ENCODE measurements at regions not wholly inside any gene's neighbourhood (a gene's known extent, or its start where the extent isn't known, plus 50 kb on each side); places are given as distances from the start of the nearest gene placed in this dataset.

GRCh38 chr2:78068808-78069207 is 546.6 kb upstream of the LRRTM4 start:
- Histone ChIP-seq H3K4me2 (ENCODE audit: insufficient read depth, low read length) (no peak overlapping the region), H2AFZ (ENCODE audit: low read depth, low read length) (no peak overlapping the region), H3K79me2 (ENCODE audit: insufficient read depth, low read length) (no peaks in the 10 kb centered on the region), H3K27ac (ENCODE audit: low read length) (no peak overlapping the region), H3K9me3 (ENCODE audit: insufficient read depth, low read length, severe bottlenecking) (no peaks in the 10 kb centered on the region), H3K27me3 (ENCODE audit: insufficient read depth, low read length, poor library complexity) (no peaks in the 10 kb centered on the region), H3K4me3 (ENCODE audit: low read depth in 1 of 2, low read length in 2 of 2) (no peak overlapping the region), H3K9ac (ENCODE audit: low read depth, low read length) (no peak overlapping the region), H3K36me3 (ENCODE audit: insufficient read depth, low read length) (no peaks in the 10 kb centered on the region), H3K4me1 (ENCODE audit: insufficient read depth, low read length) (no peaks in the 10 kb centered on the region), H4K20me1 (ENCODE audit: insufficient read depth, low read length) (no peaks in the 10 kb centered on the region)
- no peak for ATAC-seq (ENCODE audit: insufficient read depth, low read depth)
- TF ChIP-seq EZH2 (IDR thresholded peaks at IDR 0.05; ENCODE audit: borderline replicate concordance, low read depth, low read length, severe bottlenecking) (no peak), CTCF (IDR thresholded peaks at IDR 0.05; ENCODE audit: borderline replicate concordance, extremely low read depth, low read length, poor library complexity, severe bottlenecking) (no peak)
- no peak for DNase-seq

- TF ChIP-seq CTCF (IDR thresholded peaks at IDR 0.05; ENCODE audit: borderline replicate concordance, extremely low read depth, low read length, poor library complexity, severe bottlenecking) (no peak), EZH2 (IDR thresholded peaks at IDR 0.05; ENCODE audit: borderline replicate concordance, low read depth, low read length, severe bottlenecking) (no peak)
- no peak overlapping the region for H3K27ac ChIP-seq (ENCODE audit: low read length)
- ATAC-seq (ENCODE audit: insufficient read depth, low read depth) (no peak), DNase-seq (no peak)
- no peak overlapping the region for H3K4me3 ChIP-seq (ENCODE audit: low read depth in 1 of 2, low read length in 2 of 2)
- no peaks in the 10 kb centered on the region for H4K20me1 ChIP-seq (ENCODE audit: insufficient read depth, low read length)
- H3K27me3 ChIP-seq (ENCODE audit: insufficient read depth, low read length, poor library complexity), result no peaks in the 10 kb centered on the region
- no peaks in the 10 kb centered on the region for H3K9me3 ChIP-seq (ENCODE audit: insufficient read depth, low read length, severe bottlenecking)
- no peaks in the 10 kb centered on the region for H3K79me2 ChIP-seq (ENCODE audit: insufficient read depth, low read length)
- H2AFZ ChIP-seq (ENCODE audit: low read depth, low read length), result no peak overlapping the region
- H3K4me1 ChIP-seq (ENCODE audit: insufficient read depth, low read length), result no peaks in the 10 kb centered on the region
- no peaks in the 10 kb centered on the region for H3K36me3 ChIP-seq (ENCODE audit: insufficient read depth, low read length)
- no peak overlapping the region for H3K9ac ChIP-seq (ENCODE audit: low read depth, low read length)
- no peak overlapping the region for H3K4me2 ChIP-seq (ENCODE audit: insufficient read depth, low read length)
These were observed 548.5 kb upstream of the LRRTM4 start for GRCh38 chr2:78070693-78071092.

- no peaks in the 10 kb centered on the region for H3K36me3 ChIP-seq (ENCODE audit: insufficient read depth, low read length)
- no peaks in the 10 kb centered on the region for H4K20me1 ChIP-seq (ENCODE audit: insufficient read depth, low read length)
- no peak for ATAC-seq (ENCODE audit: insufficient read depth, low read depth)
- no peak overlapping the region for H2AFZ ChIP-seq (ENCODE audit: low read depth, low read length)
- H3K27me3 ChIP-seq (ENCODE audit: insufficient read depth, low read length, poor library complexity), result no peaks in the 10 kb centered on the region
- no peaks in the 10 kb centered on the region for H3K79me2 ChIP-seq (ENCODE audit: insufficient read depth, low read length)
- no peaks in the 10 kb centered on the region for H3K9me3 ChIP-seq (ENCODE audit: insufficient read depth, low read length, severe bottlenecking)
- TF ChIP-seq EZH2 (IDR thresholded peaks at IDR 0.05; ENCODE audit: borderline replicate concordance, low read depth, low read length, severe bottlenecking) (no peak), CTCF (IDR thresholded peaks at IDR 0.05; ENCODE audit: borderline replicate concordance, extremely low read depth, low read length, poor library complexity, severe bottlenecking) (no peak)
- no peak overlapping the region for H3K4me2 ChIP-seq (ENCODE audit: insufficient read depth, low read length)
- no peaks in the 10 kb centered on the region for H3K4me1 ChIP-seq (ENCODE audit: insufficient read depth, low read length)
- DNase-seq, result no peak
- H3K4me3 ChIP-seq (ENCODE audit: low read depth in 1 of 2, low read length in 2 of 2), result no peak overlapping the region
- no peak overlapping the region for H3K9ac ChIP-seq (ENCODE audit: low read depth, low read length)
- H3K27ac ChIP-seq (ENCODE audit: low read length), result no peak overlapping the region
These were observed 555.5 kb upstream of the LRRTM4 start for GRCh38 chr2:78077633-78078032.

GRCh38 chr2:78082555-78082954 is 560.4 kb upstream of the LRRTM4 start:
- H4K20me1 ChIP-seq (ENCODE audit: insufficient read depth, low read length), result no peaks in the 10 kb centered on the region
- H3K4me1 ChIP-seq (ENCODE audit: insufficient read depth, low read length), result no peaks in the 10 kb centered on the region
- no peak for DNase-seq
- no peaks in the 10 kb centered on the region for H3K27me3 ChIP-seq (ENCODE audit: insufficient read depth, low read length, poor library complexity)
- H3K4me2 ChIP-seq (ENCODE audit: insufficient read depth, low read length), result no peak overlapping the region
- ATAC-seq (ENCODE audit: insufficient read depth, low read depth), result no peak
- H3K4me3 ChIP-seq (ENCODE audit: low read depth in 1 of 2, low read length in 2 of 2), result no peak overlapping the region
- no peak overlapping the region for H2AFZ ChIP-seq (ENCODE audit: low read depth, low read length)
- no peaks in the 10 kb centered on the region for H3K36me3 ChIP-seq (ENCODE audit: insufficient read depth, low read length)
- TF ChIP-seq CTCF (IDR thresholded peaks at IDR 0.05; ENCODE audit: borderline replicate concordance, extremely low read depth, low read length, poor library complexity, severe bottlenecking) (no peak), EZH2 (IDR thresholded peaks at IDR 0.05; ENCODE audit: borderline replicate concordance, low read depth, low read length, severe bottlenecking) (no peak)
- no peaks in the 10 kb centered on the region for H3K79me2 ChIP-seq (ENCODE audit: insufficient read depth, low read length)
- H3K27ac ChIP-seq (ENCODE audit: low read length), result no peak overlapping the region
- no peaks in the 10 kb centered on the region for H3K9me3 ChIP-seq (ENCODE audit: insufficient read depth, low read length, severe bottlenecking)
- H3K9ac ChIP-seq (ENCODE audit: low read depth, low read length), result no peak overlapping the region

Measured in DND-41 (cell line).